ENCODE measurements at regions not wholly inside any gene's neighbourhood (a gene's known extent, or its start where the extent isn't known, plus 50 kb on each side); places are given as distances from the start of the nearest gene placed in this dataset.
"Not testable (repeated sequence)": the region's sequence is repeated elsewhere in the genome, so short reads cannot be mapped to it uniquely, and the experiment has no call there.

DNA sequence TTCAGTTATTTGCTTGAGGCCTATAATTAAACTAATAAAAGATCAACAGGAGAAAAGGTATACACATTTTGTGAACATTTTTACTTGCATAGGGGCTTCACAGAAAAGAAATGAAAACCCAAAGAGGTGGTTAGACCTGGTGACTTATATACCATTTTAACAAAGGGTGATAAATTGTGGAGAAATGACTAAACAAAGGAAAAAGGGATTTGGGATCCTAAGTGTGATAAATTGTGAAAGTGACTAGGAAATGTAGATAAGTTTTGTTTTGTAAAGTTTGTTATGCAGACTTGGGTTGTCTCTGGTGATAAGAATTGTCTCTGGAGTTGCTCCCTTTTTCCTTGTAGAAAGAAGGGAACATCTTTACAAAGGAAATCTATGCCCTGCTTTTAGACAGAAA lies 86.1 kb upstream of the ZNF608 start:
- no peak overlapping the region for H3K27ac ChIP-seq
- no peak for DNase-seq (ENCODE audit: low read depth, low spot score)

DNA sequence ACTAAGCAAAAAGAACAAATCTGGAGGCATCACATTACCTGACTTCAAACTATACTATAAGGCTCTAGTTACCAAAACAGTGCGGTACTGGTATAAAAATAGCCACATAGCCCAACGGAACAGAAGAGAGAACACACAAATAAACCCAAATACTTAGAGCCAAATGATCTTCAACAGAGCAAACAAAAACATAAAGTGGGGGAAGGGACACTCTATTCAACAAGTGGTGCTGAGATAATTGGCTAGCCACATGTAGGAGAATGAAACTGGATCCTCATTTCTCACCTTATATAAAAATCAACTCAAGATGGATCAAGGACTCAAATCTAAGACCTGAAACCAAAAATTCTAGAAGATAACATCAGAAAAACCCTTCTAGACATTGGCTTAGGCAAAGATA lies 89.9 kb upstream of the ZNF608 start:
- not testable (repeated sequence) for H3K27ac ChIP-seq; DNase-seq (ENCODE audit: low read depth, low spot score)

DNA sequence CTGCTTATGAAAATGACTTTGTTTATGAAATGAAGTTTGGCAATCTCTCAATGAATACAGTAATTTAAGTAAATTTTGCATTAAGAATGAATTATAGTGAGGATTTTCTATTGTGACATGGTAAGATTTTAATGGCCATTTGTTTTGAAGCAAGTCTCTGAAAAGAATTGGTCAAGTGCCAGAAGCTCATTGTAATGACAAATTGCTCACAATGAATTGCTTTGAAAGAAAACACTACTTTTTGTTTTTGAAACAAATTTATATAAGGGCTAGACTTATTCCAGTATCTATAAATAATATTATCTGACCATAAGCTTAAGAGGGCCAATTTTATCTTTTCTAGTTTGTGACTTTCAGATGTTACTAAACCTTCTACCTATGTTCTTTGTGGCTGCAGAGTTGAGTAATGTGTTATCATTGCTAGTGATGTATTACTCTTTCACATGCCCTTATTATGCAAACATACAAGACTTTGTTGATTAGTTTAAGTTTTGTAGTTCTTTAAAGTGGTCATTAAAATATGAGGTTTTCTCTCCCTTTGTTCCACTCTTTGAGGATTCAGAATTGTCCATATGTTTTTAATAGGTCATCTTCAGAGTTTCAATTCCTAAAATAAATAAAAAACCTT lies 93.0 kb upstream of the ZNF608 start:
- DNase-seq (ENCODE audit: low read depth, low spot score): no peak
- H3K27ac ChIP-seq: no peak overlapping the region

- no peak overlapping the region for H3K27ac ChIP-seq
- DNase-seq (ENCODE audit: low read depth, low spot score): peak; percentile 45
These were observed 95.6 kb upstream of the ZNF608 start for GRCh38 chr5:124841829-124842712.

GRCh38 chr5:124842725-124843595 lies 96.5 kb upstream of the ZNF608 start:
- DNase-seq (ENCODE audit: low read depth, low spot score): no peak
- H3K27ac ChIP-seq: no peak overlapping the region

GRCh38 chr5:124843596-124843899 lies 97.1 kb upstream of the ZNF608 start:
- DNase-seq (ENCODE audit: low read depth, low spot score): no peak
- no peak overlapping the region for H3K27ac ChIP-seq

- no peak for DNase-seq (ENCODE audit: low read depth, low spot score)
- no peak overlapping the region for H3K27ac ChIP-seq
These were observed 98.0 kb upstream of the ZNF608 start for GRCh38 chr5:124844371-124844920.

- H3K27ac ChIP-seq: no peak overlapping the region
- no peak for DNase-seq (ENCODE audit: low read depth, low spot score)
These were observed 101.5 kb upstream of the ZNF608 start for GRCh38 chr5:124847907-124848306.

DNA sequence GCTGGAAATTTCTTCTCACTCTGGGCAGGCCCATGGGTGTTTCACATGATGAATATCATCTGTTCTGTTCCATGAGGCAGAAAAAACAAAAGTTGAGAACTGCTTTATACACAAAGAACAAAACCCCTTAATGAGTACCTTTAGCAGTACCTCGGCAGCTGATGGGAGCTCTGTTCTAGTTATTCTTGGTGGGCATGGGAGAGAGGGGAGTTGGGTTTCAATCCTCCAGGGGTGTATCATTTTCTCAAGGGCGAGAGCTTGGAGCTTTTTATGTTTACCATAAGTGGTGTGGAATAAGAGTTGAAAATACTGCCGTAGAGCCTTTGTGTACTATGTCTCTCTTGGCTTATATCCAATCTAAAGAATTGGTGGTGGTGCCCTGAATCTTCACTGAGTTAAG lies 103.3 kb upstream of the ZNF608 start:
- DNase-seq (ENCODE audit: low read depth, low spot score): no peak

GRCh38 chr5:124856726-124857125 lies 110.3 kb upstream of the ZNF608 start:
- no peak overlapping the region for H3K27ac ChIP-seq
- DNase-seq (ENCODE audit: low read depth, low spot score): no peak

More for the DNA sequence above, 103.3 kb upstream of the ZNF608 start:
- H3K27ac ChIP-seq: no peak overlapping the region

GRCh38 chr5:124858612-124859011 lies 112.2 kb upstream of the ZNF608 start:
- no peak overlapping the region for H3K27ac ChIP-seq
- DNase-seq (ENCODE audit: low read depth, low spot score): no peak

DNA sequence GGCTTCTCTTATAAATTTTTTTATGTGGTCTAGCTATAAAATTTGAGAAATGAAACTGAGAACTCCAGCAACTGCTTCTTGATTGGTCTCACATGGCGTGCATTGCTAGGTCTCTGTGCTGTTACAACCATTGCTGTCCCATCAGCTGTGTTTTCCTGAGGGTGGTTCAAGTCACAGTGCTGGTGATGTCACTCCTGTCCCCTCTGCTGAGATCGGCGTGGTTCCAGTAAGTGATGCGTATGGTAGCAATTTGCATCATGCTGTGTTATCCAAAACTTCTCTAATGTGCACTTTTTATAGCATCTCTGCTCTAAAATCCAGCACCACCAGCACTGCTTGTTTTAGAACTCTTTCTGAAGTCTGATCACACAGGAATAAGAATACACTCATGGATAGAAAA lies 112.6 kb upstream of the ZNF608 start:
- no peak for DNase-seq (ENCODE audit: low read depth, low spot score)
- no peak overlapping the region for H3K27ac ChIP-seq

GRCh38 chr5:124859556-124860290 lies 113.3 kb upstream of the ZNF608 start:
- no peak for DNase-seq (ENCODE audit: low read depth, low spot score)
- H3K27ac ChIP-seq: no peak overlapping the region

- DNase-seq (ENCODE audit: low read depth, low spot score): no peak
- no peak overlapping the region for H3K27ac ChIP-seq
These were observed 113.8 kb upstream of the ZNF608 start for GRCh38 chr5:124860291-124860655.

DNA sequence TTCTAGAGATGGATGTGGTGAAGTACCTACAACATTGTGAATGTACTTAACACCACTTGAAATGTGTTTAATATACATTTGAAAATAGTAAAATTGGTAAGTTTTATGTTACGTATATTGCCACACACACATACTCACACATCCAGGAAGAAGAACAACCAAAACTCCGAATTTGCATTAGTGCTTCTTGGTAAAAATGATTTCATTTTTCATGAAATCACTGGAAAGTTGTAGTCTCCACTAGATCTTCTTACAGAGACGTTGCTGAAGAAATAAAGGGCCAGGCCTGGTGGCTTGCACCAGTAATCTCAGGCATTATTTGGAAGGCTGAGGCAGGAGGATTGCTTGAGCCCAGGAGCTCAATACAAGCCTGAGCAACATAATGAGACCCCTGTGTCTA lies 118.6 kb upstream of the ZNF608 start:
- DNase-seq (ENCODE audit: low read depth, low spot score): no peak

GRCh38 chr5:124865603-124866354 lies 119.3 kb upstream of the ZNF608 start:
- no peak overlapping the region for H3K27ac ChIP-seq
- DNase-seq (ENCODE audit: low read depth, low spot score): no peak

More for the DNA sequence above, 118.6 kb upstream of the ZNF608 start:
- H3K27ac ChIP-seq: no peak overlapping the region

- no peak for DNase-seq (ENCODE audit: low read depth, low spot score)
- peak overlapping the region; percentile 6 for H3K27ac ChIP-seq
These were observed 120.1 kb upstream of the ZNF608 start for GRCh38 chr5:124866355-124867136.

GRCh38 chr5:124867137-124867704 lies 120.8 kb upstream of the ZNF608 start:
- DNase-seq (ENCODE audit: low read depth, low spot score): no peak

More at GRCh38 chr5:124867137-124867704, 120.8 kb upstream of the ZNF608 start:
- peak overlapping the region; percentile 6 for H3K27ac ChIP-seq
